ENCODE measurements at regions not wholly inside any gene's neighbourhood (a gene's known extent, or its start where the extent isn't known, plus 50 kb on each side); places are given as distances from the start of the nearest gene placed in this dataset.

DNA sequence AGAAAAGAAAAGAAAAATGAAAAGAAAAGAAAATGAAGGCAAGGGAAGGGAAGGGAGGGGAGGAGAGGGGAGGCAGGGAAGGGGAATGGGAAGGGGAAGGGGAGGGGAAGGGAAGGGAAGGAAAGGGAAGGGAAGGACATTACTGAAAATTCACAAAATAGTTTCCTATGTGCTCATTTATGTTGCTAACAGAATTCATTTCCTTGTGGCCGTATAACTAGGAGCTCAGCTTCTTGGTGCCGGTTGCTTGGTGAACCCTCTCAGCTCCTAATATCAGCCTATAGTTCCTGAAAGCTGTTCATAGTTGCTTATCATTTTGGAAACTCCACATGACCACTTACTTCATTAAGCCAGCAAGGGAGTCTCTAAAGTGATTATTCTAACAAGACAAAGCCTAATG lies 379.8 kb upstream of the TMEFF2 start (continued):
- TF ChIP-seq TEAD1 (CRISPR knock-in tag; IDR thresholded peaks at IDR 0.05): no peak
- TF ChIP-seq, protein P1, sequence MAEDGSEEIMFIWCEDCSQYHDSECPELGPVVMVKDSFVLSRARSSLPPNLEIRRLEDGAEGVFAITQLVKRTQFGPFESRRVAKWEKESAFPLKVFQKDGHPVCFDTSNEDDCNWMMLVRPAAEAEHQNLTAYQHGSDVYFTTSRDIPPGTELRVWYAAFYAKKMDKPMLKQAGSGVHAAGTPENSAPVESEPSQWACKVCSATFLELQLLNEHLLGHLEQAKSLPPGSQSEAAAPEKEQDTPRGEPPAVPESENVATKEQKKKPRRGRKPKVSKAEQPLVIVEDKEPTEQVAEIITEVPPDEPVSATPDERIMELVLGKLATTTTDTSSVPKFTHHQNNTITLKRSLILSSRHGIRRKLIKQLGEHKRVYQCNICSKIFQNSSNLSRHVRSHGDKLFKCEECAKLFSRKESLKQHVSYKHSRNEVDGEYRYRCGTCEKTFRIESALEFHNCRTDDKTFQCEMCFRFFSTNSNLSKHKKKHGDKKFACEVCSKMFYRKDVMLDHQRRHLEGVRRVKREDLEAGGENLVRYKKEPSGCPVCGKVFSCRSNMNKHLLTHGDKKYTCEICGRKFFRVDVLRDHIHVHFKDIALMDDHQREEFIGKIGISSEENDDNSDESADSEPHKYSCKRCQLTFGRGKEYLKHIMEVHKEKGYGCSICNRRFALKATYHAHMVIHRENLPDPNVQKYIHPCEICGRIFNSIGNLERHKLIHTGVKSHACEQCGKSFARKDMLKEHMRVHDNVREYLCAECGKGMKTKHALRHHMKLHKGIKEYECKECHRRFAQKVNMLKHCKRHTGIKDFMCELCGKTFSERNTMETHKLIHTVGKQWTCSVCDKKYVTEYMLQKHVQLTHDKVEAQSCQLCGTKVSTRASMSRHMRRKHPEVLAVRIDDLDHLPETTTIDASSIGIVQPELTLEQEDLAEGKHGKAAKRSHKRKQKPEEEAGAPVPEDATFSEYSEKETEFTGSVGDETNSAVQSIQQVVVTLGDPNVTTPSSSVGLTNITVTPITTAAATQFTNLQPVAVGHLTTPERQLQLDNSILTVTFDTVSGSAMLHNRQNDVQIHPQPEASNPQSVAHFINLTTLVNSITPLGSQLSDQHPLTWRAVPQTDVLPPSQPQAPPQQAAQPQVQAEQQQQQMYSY (CRISPR knock-in tag; IDR thresholded peaks at IDR 0.05): no peak
- TF ChIP-seq ZNF416 (CRISPR knock-in tag; IDR thresholded peaks at IDR 0.05): no peak
- no peak for TF ChIP-seq GTF2I (CRISPR knock-in tag; conservative IDR thresholded peaks at IDR 0.05)

DNA sequence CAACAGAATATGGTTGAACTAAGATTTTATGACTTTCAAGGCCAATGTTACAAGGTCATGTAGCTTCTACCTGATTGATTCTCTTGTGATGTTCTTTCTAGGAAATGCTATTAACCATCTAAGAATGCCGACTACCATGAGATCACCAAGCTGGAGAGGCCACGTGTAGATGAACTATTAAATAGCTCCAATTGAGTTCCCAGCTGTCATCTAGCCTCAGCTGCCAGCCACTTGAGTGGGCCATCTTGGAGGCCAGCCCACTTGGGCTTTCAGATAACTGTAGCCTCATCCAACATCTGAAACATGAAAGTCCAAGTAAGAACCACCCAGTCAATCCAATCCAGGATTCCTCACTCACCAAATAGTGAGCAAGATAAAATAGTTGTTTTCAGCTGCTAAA lies 376.9 kb upstream of the TMEFF2 start:
- H3K9me3 Mint-ChIP-seq: peaks cover 4% of the 10 kb centered on the region; the same call in 1 of the 2 replicates
- no peaks in the 10 kb centered on the region for H3K36me3 Mint-ChIP-seq
- H3K27ac Mint-ChIP-seq: no peak overlapping the region
- H3K27me3 Mint-ChIP-seq (ENCODE audit: low read depth): no peaks in the 10 kb centered on the region
- H3K4me1 Mint-ChIP-seq: no peaks in the 10 kb centered on the region
- TF ChIP-seq ZNF232 (CRISPR knock-in tag; IDR thresholded peaks at IDR 0.05) (no peak), JAZF1 (CRISPR knock-in tag; IDR thresholded peaks at IDR 0.05) (no peak), TP53 (CRISPR knock-in tag; IDR thresholded peaks at IDR 0.05) (no peak), GTF2I (CRISPR knock-in tag; conservative IDR thresholded peaks at IDR 0.05) (no peak), GABPB1 (CRISPR knock-in tag; IDR thresholded peaks at IDR 0.05) (no peak), NR3C1 (CRISPR knock-in tag; conservative IDR thresholded peaks at IDR 0.05; ENCODE audit: low read depth) (no peak), RORB (CRISPR knock-in tag; IDR thresholded peaks at IDR 0.05) (no peak), TCF7 (CRISPR knock-in tag; IDR thresholded peaks at IDR 0.05; ENCODE audit: low read depth) (no peak), HMGA2 (CRISPR knock-in tag; IDR thresholded peaks at IDR 0.05) (no peak), NR1H2 (CRISPR knock-in tag; IDR thresholded peaks at IDR 0.05) (no peak), ZNF317 (CRISPR knock-in tag; IDR thresholded peaks at IDR 0.05; ENCODE audit: borderline replicate concordance, low read depth) (no peak)
- TF ChIP-seq, protein P2, sequence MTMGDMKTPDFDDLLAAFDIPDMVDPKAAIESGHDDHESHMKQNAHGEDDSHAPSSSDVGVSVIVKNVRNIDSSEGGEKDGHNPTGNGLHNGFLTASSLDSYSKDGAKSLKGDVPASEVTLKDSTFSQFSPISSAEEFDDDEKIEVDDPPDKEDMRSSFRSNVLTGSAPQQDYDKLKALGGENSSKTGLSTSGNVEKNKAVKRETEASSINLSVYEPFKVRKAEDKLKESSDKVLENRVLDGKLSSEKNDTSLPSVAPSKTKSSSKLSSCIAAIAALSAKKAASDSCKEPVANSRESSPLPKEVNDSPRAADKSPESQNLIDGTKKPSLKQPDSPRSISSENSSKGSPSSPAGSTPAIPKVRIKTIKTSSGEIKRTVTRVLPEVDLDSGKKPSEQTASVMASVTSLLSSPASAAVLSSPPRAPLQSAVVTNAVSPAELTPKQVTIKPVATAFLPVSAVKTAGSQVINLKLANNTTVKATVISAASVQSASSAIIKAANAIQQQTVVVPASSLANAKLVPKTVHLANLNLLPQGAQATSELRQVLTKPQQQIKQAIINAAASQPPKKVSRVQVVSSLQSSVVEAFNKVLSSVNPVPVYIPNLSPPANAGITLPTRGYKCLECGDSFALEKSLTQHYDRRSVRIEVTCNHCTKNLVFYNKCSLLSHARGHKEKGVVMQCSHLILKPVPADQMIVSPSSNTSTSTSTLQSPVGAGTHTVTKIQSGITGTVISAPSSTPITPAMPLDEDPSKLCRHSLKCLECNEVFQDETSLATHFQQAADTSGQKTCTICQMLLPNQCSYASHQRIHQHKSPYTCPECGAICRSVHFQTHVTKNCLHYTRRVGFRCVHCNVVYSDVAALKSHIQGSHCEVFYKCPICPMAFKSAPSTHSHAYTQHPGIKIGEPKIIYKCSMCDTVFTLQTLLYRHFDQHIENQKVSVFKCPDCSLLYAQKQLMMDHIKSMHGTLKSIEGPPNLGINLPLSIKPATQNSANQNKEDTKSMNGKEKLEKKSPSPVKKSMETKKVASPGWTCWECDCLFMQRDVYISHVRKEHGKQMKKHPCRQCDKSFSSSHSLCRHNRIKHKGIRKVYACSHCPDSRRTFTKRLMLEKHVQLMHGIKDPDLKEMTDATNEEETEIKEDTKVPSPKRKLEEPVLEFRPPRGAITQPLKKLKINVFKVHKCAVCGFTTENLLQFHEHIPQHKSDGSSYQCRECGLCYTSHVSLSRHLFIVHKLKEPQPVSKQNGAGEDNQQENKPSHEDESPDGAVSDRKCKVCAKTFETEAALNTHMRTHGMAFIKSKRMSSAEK (CRISPR knock-in tag; IDR thresholded peaks at IDR 0.05; ENCODE audit: borderline replicate concordance): no peak
- TF ChIP-seq, protein P3, sequence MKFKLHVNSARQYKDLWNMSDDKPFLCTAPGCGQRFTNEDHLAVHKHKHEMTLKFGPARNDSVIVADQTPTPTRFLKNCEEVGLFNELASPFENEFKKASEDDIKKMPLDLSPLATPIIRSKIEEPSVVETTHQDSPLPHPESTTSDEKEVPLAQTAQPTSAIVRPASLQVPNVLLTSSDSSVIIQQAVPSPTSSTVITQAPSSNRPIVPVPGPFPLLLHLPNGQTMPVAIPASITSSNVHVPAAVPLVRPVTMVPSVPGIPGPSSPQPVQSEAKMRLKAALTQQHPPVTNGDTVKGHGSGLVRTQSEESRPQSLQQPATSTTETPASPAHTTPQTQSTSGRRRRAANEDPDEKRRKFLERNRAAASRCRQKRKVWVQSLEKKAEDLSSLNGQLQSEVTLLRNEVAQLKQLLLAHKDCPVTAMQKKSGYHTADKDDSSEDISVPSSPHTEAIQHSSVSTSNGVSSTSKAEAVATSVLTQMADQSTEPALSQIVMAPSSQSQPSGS (CRISPR knock-in tag; IDR thresholded peaks at IDR 0.05; ENCODE audit: borderline replicate concordance, low read depth): no peak
- TF ChIP-seq, protein P4, sequence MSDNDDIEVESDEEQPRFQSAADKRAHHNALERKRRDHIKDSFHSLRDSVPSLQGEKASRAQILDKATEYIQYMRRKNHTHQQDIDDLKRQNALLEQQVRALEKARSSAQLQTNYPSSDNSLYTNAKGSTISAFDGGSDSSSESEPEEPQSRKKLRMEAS (CRISPR knock-in tag; IDR thresholded peaks at IDR 0.05): no peak
- ChIA-PET CTCF (no interaction called here), POLR2A (no interaction called here)
- DNase-seq (ENCODE audit: low spot score) (no peak), ATAC-seq (no peak)
- no peak overlapping the region for H3K4me3 Mint-ChIP-seq

Measured in WTC11 (cell line).